ENCODE measurements at regions not wholly inside any gene's neighbourhood (a gene's known extent, or its start where the extent isn't known, plus 50 kb on each side); places are given as distances from the start of the nearest gene placed in this dataset.

DNA sequence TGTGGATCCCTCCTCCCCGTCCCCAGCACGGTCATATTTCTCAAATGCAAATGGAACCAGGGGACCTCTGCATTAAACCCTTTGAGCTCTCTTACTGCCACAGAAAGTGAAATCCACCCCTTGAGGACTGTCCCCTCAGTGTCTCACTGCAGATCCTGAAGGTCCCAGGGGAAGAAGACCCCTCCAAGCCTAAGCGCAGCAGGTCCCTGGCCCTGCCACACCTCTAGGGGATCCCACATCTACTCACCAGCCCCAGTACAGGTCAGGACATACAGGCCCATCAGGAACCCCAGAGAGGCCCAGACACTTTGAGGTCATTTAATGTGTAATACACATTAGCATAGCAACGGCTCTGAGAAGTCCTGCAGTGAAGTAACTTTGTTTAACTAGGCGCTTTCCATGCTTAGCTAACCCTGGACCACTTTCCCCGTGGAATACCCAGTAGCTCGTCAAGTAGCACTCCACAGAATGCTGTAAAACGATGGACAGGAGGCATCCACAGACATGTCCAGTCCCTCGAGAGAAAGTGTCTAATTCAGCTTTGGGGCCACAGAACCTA, 54.7 kb upstream of the ALDH1B1 start:
- TF ChIP-seq POU2F2 (IDR thresholded peaks at IDR 0.05; ENCODE audit: low read depth, low read length) (no peak), POLR2AphosphoS5 (IDR thresholded peaks at IDR 0.05; ENCODE audit: low read depth, low read length) (no peak)
